AG04450 (cell line): ENCODE measurements at regions not wholly inside any gene's neighbourhood (a gene's known extent, or its start where the extent isn't known, plus 50 kb on each side); places are given as distances from the start of the nearest gene placed in this dataset.
"Not testable (repeated sequence)": the region's sequence is repeated elsewhere in the genome, so short reads cannot be mapped to it uniquely, and the experiment has no call there.

ENCODE experiments used
- CTCF ChIA-PET: fragments of 300-600, 350-600 bp; formaldehyde crosslinking; extraction: SDS; loops from one replicate; lab custom pipeline; 2022; ENCODE audit warnings: antibody characterized with exemption, inconsistent platforms; lab: Charles Lee
- POLR2A ChIA-PET: fragments of 350-600 bp; formaldehyde crosslinking; extraction: SDS; loops from one replicate; lab custom pipeline; 2021; ENCODE audit warnings: antibody characterized with exemption, inconsistent platforms; lab: Yijun Ruan, JAX
- DNase-seq: peaks from one replicate; pipeline ENCODE4 v3.0.0-alpha.2; 2011; ENCODE audit warnings: low read depth, low spot score
- H3K27ac ChIP-seq: one replicate; pipeline ENCODE4 v1.5.1; 2012; ENCODE audit warnings: low read depth, low read length, control low read depth
- H3K27me3 ChIP-seq: one replicate; pipeline ENCODE4 v1.6.0; 2012; ENCODE audit warnings: low read length; ENCODE audit not compliant: control insufficient read depth, insufficient read depth
- H3K4me3 ChIP-seq: 2 replicates; pipeline ENCODE4 v1.5.1; 2011; ENCODE audit warnings: mild to moderate bottlenecking, low read depth, low read length, control low read depth
- H3K9me3 ChIP-seq: 2 replicates; pipeline ENCODE4 v1.5.1; 2012; ENCODE audit warnings: low read length; ENCODE audit not compliant: control insufficient read depth, insufficient read depth
- CTCF ChIP-seq: IDR thresholded peaks from 2 replicates; pipeline ENCODE4 v1.5.1; 2011; ENCODE audit warnings: low read depth, low read length, control low read depth, inconsistent platforms

DNA sequence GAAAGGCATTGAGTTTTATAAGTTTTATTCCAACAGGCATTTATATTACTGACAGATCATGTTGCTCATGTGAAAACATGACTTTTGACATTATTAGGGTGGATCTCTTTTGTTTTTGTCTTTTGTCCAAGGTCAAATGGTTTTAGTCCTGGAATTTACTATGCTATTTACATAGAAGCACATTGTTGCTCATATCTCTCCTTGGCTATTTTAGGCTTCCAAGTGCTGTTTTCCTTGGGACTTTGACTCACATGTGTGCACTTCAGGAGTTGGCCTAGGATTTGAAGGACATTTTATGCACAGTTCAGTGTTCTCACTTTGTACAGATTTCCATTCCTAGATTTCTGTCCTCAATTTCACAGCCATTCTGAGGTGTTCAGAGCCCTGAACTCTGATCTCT lies 225.7 kb downstream of the PYDC2 start:
- Histone ChIP-seq H3K9me3 (peaks cover 8% of the 10 kb centered on the region; the same call in 1 of the 2 replicates), H3K4me3 (no peak overlapping the region), H3K27me3 (no peaks in the 10 kb centered on the region), H3K27ac (no peak overlapping the region)
- ChIA-PET POLR2A (no interaction called here), CTCF (no interaction called here)
- DNase-seq: no peak
- TF ChIP-seq CTCF: no peak

GRCh38 chr3:191688756-191689433 lies 227.9 kb downstream of the PYDC2 start:
- Histone ChIP-seq H3K27me3 (no peaks in the 10 kb centered on the region), H3K27ac (no peak overlapping the region), H3K4me3 (no peak overlapping the region), H3K9me3 (peaks cover 5% of the 10 kb centered on the region; the same call in 1 of the 2 replicates)
- no peak for TF ChIP-seq CTCF
- POLR2A ChIA-PET: no interaction called here
- CTCF ChIA-PET: no interaction called here
- DNase-seq: no peak

DNA sequence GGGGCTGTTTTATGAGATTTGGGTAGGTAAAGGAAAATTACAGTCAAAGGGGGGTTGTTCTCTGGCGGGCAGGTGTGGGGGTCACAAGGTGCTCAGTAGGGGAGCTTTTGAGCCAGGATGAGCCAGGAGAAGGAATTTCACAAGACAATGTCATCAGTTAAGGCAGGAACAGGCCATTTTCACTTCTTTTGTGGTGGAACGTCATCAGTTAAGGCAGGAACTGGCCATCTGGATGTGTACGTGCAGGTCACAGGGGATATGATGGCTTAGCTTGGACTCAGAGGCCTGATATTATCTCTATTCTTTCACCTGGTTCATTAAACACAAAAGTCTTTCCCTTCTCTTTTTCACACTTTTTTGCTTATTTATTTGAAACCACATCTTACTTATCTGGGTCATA lies 230.2 kb downstream of the PYDC2 start:
- H3K9me3 ChIP-seq, H3K4me3 ChIP-seq, DNase-seq, H3K27me3 ChIP-seq, POLR2A ChIA-PET, CTCF ChIA-PET, H3K27ac ChIP-seq: not testable (repeated sequence)

- Histone ChIP-seq H3K27ac (no peak overlapping the region), H3K27me3 (no peaks in the 10 kb centered on the region), H3K9me3 (peaks cover 2% of the 10 kb centered on the region; the same call in 1 of the 2 replicates), H3K4me3 (no peak overlapping the region)
- DNase-seq: no peak
- ChIA-PET POLR2A (no interaction called here), CTCF (no interaction called here)
- TF ChIP-seq CTCF: no peak
Observed at GRCh38 chr3:191695131-191695814, 234.3 kb downstream of the PYDC2 start.

DNA sequence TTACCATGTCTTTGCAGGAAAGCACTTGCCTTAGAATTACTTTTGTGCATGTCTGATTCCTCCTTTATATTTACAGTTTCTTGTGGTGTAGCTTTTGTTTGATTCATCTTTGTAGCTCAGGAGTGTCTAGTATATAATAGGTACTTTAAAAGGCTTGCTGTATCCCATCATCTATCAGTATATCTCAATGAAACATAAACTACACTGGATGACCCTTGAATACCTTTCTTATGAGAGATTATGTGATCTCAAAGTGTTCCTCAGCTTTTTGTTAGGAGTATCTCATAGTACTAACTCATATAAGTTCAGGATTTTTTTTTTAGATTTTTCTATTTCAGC lies 234.8 kb downstream of the PYDC2 start:
- no peaks in the 10 kb centered on the region for H3K27me3 ChIP-seq
- ChIA-PET POLR2A (no interaction called here), CTCF (no interaction called here)
- H3K9me3 ChIP-seq: peaks cover 2% of the 10 kb centered on the region; the same call in 1 of the 2 replicates
- H3K27ac ChIP-seq: no peak overlapping the region
- H3K4me3 ChIP-seq: no peak overlapping the region
- TF ChIP-seq CTCF: no peak
- no peak for DNase-seq
